ENCODE measurements at regions not wholly inside any gene's neighbourhood (a gene's known extent, or its start where the extent isn't known, plus 50 kb on each side); places are given as distances from the start of the nearest gene placed in this dataset.

DNA sequence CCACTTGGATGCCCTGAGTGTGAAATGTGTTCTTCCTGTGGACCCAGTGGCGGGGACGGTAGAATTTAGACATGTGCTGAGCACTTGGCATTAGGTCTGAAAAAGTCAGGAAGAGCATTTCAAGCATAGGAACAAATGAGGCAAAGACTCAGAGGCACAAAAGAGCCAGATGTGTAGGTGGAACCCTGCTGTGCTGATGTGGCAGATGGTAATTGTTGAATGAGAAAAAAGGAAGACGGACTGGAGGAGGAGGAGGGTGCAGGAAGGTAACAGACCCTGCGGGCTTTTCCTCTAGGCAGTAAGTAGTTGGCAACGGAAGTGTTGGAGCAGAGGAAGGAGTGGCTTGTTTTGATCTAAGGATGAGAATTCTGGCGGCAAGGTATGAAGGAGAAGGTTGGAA, 985.8 kb downstream of the TBC1D22A start:
- H3K27me3 ChIP-seq (ENCODE audit: control insufficient read depth, insufficient read depth, low read length), result no peaks in the 10 kb centered on the region
- no peak overlapping the region for H2BK120ac ChIP-seq (ENCODE audit: low read depth, low read length)
- dilution Hi-C loops (cut with HindIII; ENCODE audit: low sequenced_read_pairs, unreplicated experiment) (no loop called here), in situ Hi-C loops (cut with MboI; ENCODE audit: low sequenced_read_pairs) (no loop called here), intact Hi-C loops (cut with micrococcal nuclease) (no loop called here)
- H4K91ac ChIP-seq (ENCODE audit: insufficient read depth, low read depth, low read length), result no peak overlapping the region
- ChIA-PET CTCF (no interaction called here), POLR2A (ENCODE audit: unreplicated experiment) (no interaction called here)
- no peak overlapping the region for H3K23ac ChIP-seq (ENCODE audit: low read depth, low read length)
- H3K4me2 ChIP-seq (ENCODE audit: low read depth, low read length), result no peak overlapping the region
- no peaks in the 10 kb centered on the region for H3K4me1 ChIP-seq (ENCODE audit: control insufficient read depth, insufficient read depth, low read length)
- H3K18ac ChIP-seq (ENCODE audit: low read depth, low read length), result no peak overlapping the region
- no peak overlapping the region for H3K56ac ChIP-seq (ENCODE audit: extremely low read depth, insufficient read depth, low read length)
- no peak overlapping the region for H4K5ac ChIP-seq (ENCODE audit: low read depth, low read length)
- no peak for ATAC-seq (ENCODE audit: low read depth)
- BruUV-seq (replicated peaks), result no TSS peak
- H3K9me1 ChIP-seq (ENCODE audit: insufficient read depth, low read length), result no peaks in the 10 kb centered on the region
- no peak overlapping the region for H2AFZ ChIP-seq (replicated peaks; ENCODE audit: low read length, poor library complexity)
- H2AK5ac ChIP-seq (ENCODE audit: low read depth, low read length), result no peak overlapping the region
- WGBS, 2 experiments (ENCODE audit: extremely low coverage in 2 of 2, insufficient read length in 1 of 2), result 42% methylated on average over 3 of the region's 6 CpGs; no CpG with 5 or more reads in 1 of the 2 experiments
- H2AK9ac ChIP-seq (replicated peaks; ENCODE audit: low read depth, low read length, poor library complexity), result no peak overlapping the region
- H3K14ac ChIP-seq (replicated peaks; ENCODE audit: low read depth, low read length), result no peak overlapping the region
- H2BK5ac ChIP-seq (ENCODE audit: low read depth, low read length, poor library complexity, severe bottlenecking), result no peak overlapping the region
- TF ChIP-seq MAZ (IDR thresholded peaks at IDR 0.05; ENCODE audit: borderline replicate concordance, low read depth, low read length) (no peak), POLR2A (IDR thresholded peaks at IDR 0.05; ENCODE audit: low read depth, low read length) (no peak), MXI1 (IDR thresholded peaks at IDR 0.05; ENCODE audit: borderline replicate concordance, low read depth, low read length) (no peak), SMC3 (IDR thresholded peaks at IDR 0.05; ENCODE audit: low read depth, low read length) (no peak), RCOR1 (IDR thresholded peaks at IDR 0.05; ENCODE audit: insufficient replicate concordance, low read length) (no peak), MAFK (IDR thresholded peaks at IDR 0.05; ENCODE audit: low read depth, low read length) (no peak), FOS (IDR thresholded peaks at IDR 0.05; ENCODE audit: low read depth, low read length) (no peak), NFE2L2 (IDR thresholded peaks at IDR 0.05; ENCODE audit: low read depth, low read length) (no peak), RAD21 (IDR thresholded peaks at IDR 0.05; ENCODE audit: low read length) (no peak), BHLHE40 (IDR thresholded peaks at IDR 0.05; ENCODE audit: low read depth, low read length) (no peak), RFX5 (IDR thresholded peaks at IDR 0.05; ENCODE audit: low read depth, low read length) (no peak), CHD1 (IDR thresholded peaks at IDR 0.05; ENCODE audit: low read depth, low read length) (no peak), CEBPB (IDR thresholded peaks at IDR 0.05; ENCODE audit: low read depth, low read length) (no peak)
- TF ChIP-seq, protein P1, sequence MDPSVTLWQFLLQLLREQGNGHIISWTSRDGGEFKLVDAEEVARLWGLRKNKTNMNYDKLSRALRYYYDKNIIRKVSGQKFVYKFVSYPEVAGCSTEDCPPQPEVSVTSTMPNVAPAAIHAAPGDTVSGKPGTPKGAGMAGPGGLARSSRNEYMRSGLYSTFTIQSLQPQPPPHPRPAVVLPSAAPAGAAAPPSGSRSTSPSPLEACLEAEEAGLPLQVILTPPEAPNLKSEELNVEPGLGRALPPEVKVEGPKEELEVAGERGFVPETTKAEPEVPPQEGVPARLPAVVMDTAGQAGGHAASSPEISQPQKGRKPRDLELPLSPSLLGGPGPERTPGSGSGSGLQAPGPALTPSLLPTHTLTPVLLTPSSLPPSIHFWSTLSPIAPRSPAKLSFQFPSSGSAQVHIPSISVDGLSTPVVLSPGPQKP (IDR thresholded peaks at IDR 0.05; ENCODE audit: borderline replicate concordance, low read depth, low read length), result no peak
- TF ChIP-seq, protein P2, sequence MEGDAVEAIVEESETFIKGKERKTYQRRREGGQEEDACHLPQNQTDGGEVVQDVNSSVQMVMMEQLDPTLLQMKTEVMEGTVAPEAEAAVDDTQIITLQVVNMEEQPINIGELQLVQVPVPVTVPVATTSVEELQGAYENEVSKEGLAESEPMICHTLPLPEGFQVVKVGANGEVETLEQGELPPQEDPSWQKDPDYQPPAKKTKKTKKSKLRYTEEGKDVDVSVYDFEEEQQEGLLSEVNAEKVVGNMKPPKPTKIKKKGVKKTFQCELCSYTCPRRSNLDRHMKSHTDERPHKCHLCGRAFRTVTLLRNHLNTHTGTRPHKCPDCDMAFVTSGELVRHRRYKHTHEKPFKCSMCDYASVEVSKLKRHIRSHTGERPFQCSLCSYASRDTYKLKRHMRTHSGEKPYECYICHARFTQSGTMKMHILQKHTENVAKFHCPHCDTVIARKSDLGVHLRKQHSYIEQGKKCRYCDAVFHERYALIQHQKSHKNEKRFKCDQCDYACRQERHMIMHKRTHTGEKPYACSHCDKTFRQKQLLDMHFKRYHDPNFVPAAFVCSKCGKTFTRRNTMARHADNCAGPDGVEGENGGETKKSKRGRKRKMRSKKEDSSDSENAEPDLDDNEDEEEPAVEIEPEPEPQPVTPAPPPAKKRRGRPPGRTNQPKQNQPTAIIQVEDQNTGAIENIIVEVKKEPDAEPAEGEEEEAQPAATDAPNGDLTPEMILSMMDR (conservative IDR thresholded peaks at IDR 0.05; ENCODE audit: low read depth, low read length), result no peak
- TF ChIP-seq, protein P3, sequence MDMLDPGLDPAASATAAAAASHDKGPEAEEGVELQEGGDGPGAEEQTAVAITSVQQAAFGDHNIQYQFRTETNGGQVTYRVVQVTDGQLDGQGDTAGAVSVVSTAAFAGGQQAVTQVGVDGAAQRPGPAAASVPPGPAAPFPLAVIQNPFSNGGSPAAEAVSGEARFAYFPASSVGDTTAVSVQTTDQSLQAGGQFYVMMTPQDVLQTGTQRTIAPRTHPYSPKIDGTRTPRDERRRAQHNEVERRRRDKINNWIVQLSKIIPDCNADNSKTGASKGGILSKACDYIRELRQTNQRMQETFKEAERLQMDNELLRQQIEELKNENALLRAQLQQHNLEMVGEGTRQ (IDR thresholded peaks at IDR 0.05; ENCODE audit: low read depth, low read length), result no peak
- no peaks in the 10 kb centered on the region for H3K79me1 ChIP-seq (ENCODE audit: low read depth in 1 of 2, low read length in 2 of 2)
- H3K9ac ChIP-seq (ENCODE audit: low read depth, low read length), result no peak overlapping the region
- H4K20me1 ChIP-seq (ENCODE audit: insufficient read depth, low read length), result no peaks in the 10 kb centered on the region
- H3K9me3 ChIP-seq (ENCODE audit: control insufficient read depth, insufficient read depth, low read length), result peaks cover 20% of the 10 kb centered on the region
- H3K4ac ChIP-seq (ENCODE audit: low read depth, low read length), result no peak overlapping the region
- H2BK15ac ChIP-seq (ENCODE audit: low read depth, low read length), result no peak overlapping the region
- no peak overlapping the region for H4K8ac ChIP-seq (ENCODE audit: low read depth in 2 of 2, low read length in 2 of 2)
- no peaks in the 10 kb centered on the region for H3K36me3 ChIP-seq (ENCODE audit: control insufficient read depth, insufficient read depth, low read length)
- H2BK20ac ChIP-seq (ENCODE audit: low read depth, low read length), result no peak overlapping the region
- no peak overlapping the region for H3K4me3 ChIP-seq (ENCODE audit: insufficient read depth, low read depth, low read length)
- H3K27ac ChIP-seq (ENCODE audit: insufficient read depth, low read length), result no peak overlapping the region
- no peak for DNase-seq

Measured in IMR-90 (cell line).